H1 (cell line): ENCODE measurements at regions not wholly inside any gene's neighbourhood (a gene's known extent, or its start where the extent isn't known, plus 50 kb on each side); places are given as distances from the start of the nearest gene placed in this dataset.

Source experiments
- CTCF ChIA-PET: fragments of 300-600 bp; sonication (Branson Sonifier 250); formaldehyde crosslinking; loops from one replicate; lab custom pipeline; 2021; ENCODE audit not compliant: partially characterized antibody; lab: Charles Lee
- POLR2A ChIA-PET: fragments of 300-600 bp; sonication (Branson Sonifier 250); formaldehyde crosslinking; loops from one replicate; lab custom pipeline; 2021; ENCODE audit warnings: inconsistent platforms; ENCODE audit not compliant: partially characterized antibody; lab: Charles Lee
- DNase-seq, 2 experiments: peaks; one replicate each; pipeline versions ENCODE4 v3.0.0 to v3.0.0-alpha.2; 2010 to 2022; ENCODE audit warnings: low spot score in 2 of 2, low read depth in 1 of 2, mixed read lengths in 1 of 2
- FAIRE-seq: peaks from 2 replicates; lab custom pipeline; 2011; peaks lifted over from hg19 to GRCh38; lab: Jason Lieb, UNC
- H2AFZ ChIP-seq: 2 replicates; pipeline ENCODE4 v1.8.1; 2012; ENCODE audit warnings: low read length, inconsistent platforms
- H2AK5ac ChIP-seq: 2 replicates; pipeline ENCODE4 v1.6.1; 2013; ENCODE audit warnings: low read depth, low read length
- H2BK120ac ChIP-seq: replicated peaks from 2 replicates; pipeline ENCODE3; 2013; ENCODE audit warnings: low read depth, low read length, inconsistent platforms
- H2BK12ac ChIP-seq: 2 replicates; pipeline ENCODE4 v1.6.1; 2013; ENCODE audit warnings: low read depth, low read length
- H2BK15ac ChIP-seq: 2 replicates; pipeline ENCODE4 v1.6.1; 2013; ENCODE audit warnings: low read length
- H2BK20ac ChIP-seq: 2 replicates; pipeline ENCODE4 v1.6.1; 2013; ENCODE audit warnings: low read length
- H2BK5ac ChIP-seq: 2 replicates; pipeline ENCODE4 v1.6.1; 2013; ENCODE audit warnings: low read depth, low read length
- H3K14ac ChIP-seq: 2 replicates; pipeline ENCODE4 v1.6.1; 2013; ENCODE audit warnings: inconsistent platforms; ENCODE audit not compliant: insufficient read length
- H3K18ac ChIP-seq: 2 replicates; pipeline ENCODE4 v1.6.1; 2013; ENCODE audit warnings: low read length; ENCODE audit errors: extremely low read depth
- H3K23ac ChIP-seq: 2 replicates; pipeline ENCODE4 v1.6.1; 2013; ENCODE audit warnings: inconsistent platforms; ENCODE audit not compliant: insufficient read length
- H3K23me2 ChIP-seq: 2 replicates; pipeline ENCODE4 v1.6.1; 2013; ENCODE audit warnings: low read depth, low read length
- H3K27ac ChIP-seq: 2 replicates; pipeline ENCODE4 v1.6.1; 2011; ENCODE audit warnings: low read depth, low read length, inconsistent platforms
- H3K27me3 ChIP-seq, 4 experiments: replicated peaks in 1 of 4; 1 replicate in 1 of 4; 2 replicates in 3 of 4; pipeline versions ENCODE4 v1.6.1 to v1.8.1; 2011 to 2013; ENCODE audit warnings: low read length in 3 of 4, mild to moderate bottlenecking in 3 of 4, inconsistent platforms in 2 of 4, mixed read lengths in 2 of 4, moderate library complexity in 1 of 4; ENCODE audit not compliant: control insufficient read depth in 3 of 4, insufficient read depth in 3 of 4; ENCODE audit errors: extremely low read depth in 1 of 4
- H3K36me3 ChIP-seq, 4 experiments: 2 replicates each; pipeline versions ENCODE4 v1.6.1 to v1.8.1; 2011 to 2013; ENCODE audit warnings: mild to moderate bottlenecking in 4 of 4, low read length in 3 of 4, moderate library complexity in 2 of 4, control low read depth in 1 of 4, inconsistent platforms in 1 of 4; ENCODE audit not compliant: insufficient read depth in 4 of 4, control insufficient read depth in 2 of 4
- H3K4ac ChIP-seq: replicated peaks from 2 replicates; pipeline ENCODE3; 2013; ENCODE audit warnings: low read length, low read depth, mixed read lengths, inconsistent platforms; ENCODE audit not compliant: insufficient read length
- H3K4me1 ChIP-seq, 4 experiments: replicated peaks in 1 of 4; 1 replicate in 1 of 4; 2 replicates in 3 of 4; pipeline versions ENCODE4 v1.6.1 to v1.8.1; 2011 to 2013; ENCODE audit warnings: low read length in 3 of 4, inconsistent platforms in 2 of 4, mixed read lengths in 1 of 4; ENCODE audit not compliant: insufficient read depth in 4 of 4, control insufficient read depth in 3 of 4
- H3K4me2 ChIP-seq, 2 experiments: 2 replicates each; pipeline versions ENCODE4 v1.6.1 to v1.8.1; 2011 to 2013; ENCODE audit warnings: low read depth in 2 of 2, low read length in 2 of 2, control low read depth in 1 of 2, inconsistent platforms in 1 of 2, mild to moderate bottlenecking in 1 of 2; ENCODE audit not compliant: insufficient read depth in 1 of 2
- H3K4me3 ChIP-seq, 4 experiments: fragments of 200-600, 300-600 bp in 1 of 4; sonication (generic), shearing (Covaris generic), sonication (Bioruptor Twin) in 1 of 4; 2 replicates each; pipeline versions ENCODE4 v1.5.1 to v1.8.1; 2011 to 2016; ENCODE audit warnings: low read length in 4 of 4, low read depth in 3 of 4, control low read depth in 2 of 4, inconsistent platforms in 2 of 4, mild to moderate bottlenecking in 2 of 4, mixed read lengths in 1 of 4, moderate library complexity in 1 of 4; ENCODE audit not compliant: insufficient read depth in 2 of 4; ENCODE audit errors: extremely low read depth in 1 of 4
- H3K56ac ChIP-seq: replicated peaks from 2 replicates; pipeline ENCODE3; 2013; ENCODE audit warnings: low read depth, mild to moderate bottlenecking, mixed read lengths, low read length, inconsistent platforms; ENCODE audit not compliant: insufficient read length
- H3K79me1 ChIP-seq: 2 replicates; pipeline ENCODE4 v1.6.1; 2013; ENCODE audit warnings: low read depth, low read length, control low read depth
- H3K79me2 ChIP-seq, 2 experiments: 2 replicates each; pipeline versions ENCODE4 v1.6.1 to v1.8.1; 2012 to 2013; ENCODE audit warnings: low read length in 2 of 2, mild to moderate bottlenecking in 2 of 2, inconsistent platforms in 1 of 2; ENCODE audit not compliant: insufficient read depth in 2 of 2, control insufficient read depth in 1 of 2
- H3K9ac ChIP-seq, 4 experiments: replicated peaks in 1 of 4; 1 replicate in 1 of 4; 2 replicates in 3 of 4; pipeline versions ENCODE4 v1.6.1 to v1.8.1; 2011 to 2013; ENCODE audit warnings: low read depth in 3 of 4, low read length in 3 of 4, control low read depth in 2 of 4, mild to moderate bottlenecking in 2 of 4, moderate library complexity in 2 of 4, inconsistent platforms in 1 of 4; ENCODE audit errors: extremely low read depth in 1 of 4
- H3K9me3 ChIP-seq, 2 experiments: 2 replicates each; pipeline versions ENCODE4 v1.6.1 to v1.8.1; 2012 to 2013; ENCODE audit warnings: mild to moderate bottlenecking in 2 of 2, moderate library complexity in 2 of 2, control low read depth in 1 of 2, inconsistent platforms in 1 of 2, low read depth in 1 of 2, low read length in 1 of 2, mixed read lengths in 1 of 2; ENCODE audit not compliant: insufficient read depth in 2 of 2
- H4K20me1 ChIP-seq, 2 experiments: replicated peaks in 1 of 2; 2 replicates each; pipeline versions ENCODE3 to v1.8.1; 2011 to 2013; ENCODE audit warnings: inconsistent platforms in 2 of 2, low read length in 2 of 2, mild to moderate bottlenecking in 1 of 2; ENCODE audit not compliant: insufficient read depth in 2 of 2, control insufficient read depth in 1 of 2
- H4K5ac ChIP-seq: 2 replicates; pipeline ENCODE4 v1.6.1; 2013; ENCODE audit warnings: low read length, low read depth, mixed read lengths, inconsistent platforms; ENCODE audit not compliant: insufficient read length
- H4K8ac ChIP-seq: 2 replicates; pipeline ENCODE4 v1.8.0; 2013; ENCODE audit warnings: mild to moderate bottlenecking, moderate library complexity, low read length, inconsistent platforms; ENCODE audit not compliant: insufficient read depth; ENCODE audit errors: extremely low read depth
- H4K91ac ChIP-seq: replicated peaks from 2 replicates; pipeline ENCODE3; 2013; ENCODE audit warnings: low read length, mixed read lengths, inconsistent platforms; ENCODE audit not compliant: insufficient read length
- GABPA ChIP-seq: IDR thresholded peaks from 2 replicates; pipeline ENCODE4 v1.6.1; 2011; ENCODE audit warnings: mild to moderate bottlenecking, low read length, moderate library complexity, borderline replicate concordance; ENCODE audit not compliant: insufficient read depth
- HDAC6 ChIP-seq: IDR thresholded peaks from one replicate; pipeline ENCODE4 v1.7.1; 2012; ENCODE audit warnings: low read depth, mild to moderate bottlenecking, inconsistent platforms, low read length, moderate library complexity
- KDM4A ChIP-seq: IDR thresholded peaks from one replicate; pipeline ENCODE4 v1.7.1; 2012; ENCODE audit warnings: low read depth, mild to moderate bottlenecking, moderate library complexity, low read length, inconsistent platforms; ENCODE audit not compliant: severe bottlenecking
- PHF8 ChIP-seq: fragments of 200-600 bp; sonication (generic); conservative IDR thresholded peaks from 2 replicates; pipeline ENCODE4 v1.7.1; 2012; ENCODE audit warnings: low read depth, mild to moderate bottlenecking, inconsistent platforms, low read length, moderate library complexity
- RAD21 ChIP-seq, 2 experiments: IDR thresholded peaks in 1 of 2; conservative IDR thresholded peaks in 1 of 2; 2 replicates each; pipeline ENCODE4 v1.6.1; 2011; ENCODE audit warnings: low read depth in 2 of 2, low read length in 2 of 2, improper control_type of control experiment in 1 of 2, inconsistent platforms in 1 of 2, mild to moderate bottlenecking in 1 of 2, moderate library complexity in 1 of 2
- RFX5 ChIP-seq: IDR thresholded peaks from 2 replicates; pipeline ENCODE4 v1.6.1; 2011; ENCODE audit warnings: low read depth, low read length, improper control_type of control experiment, borderline replicate concordance
- SIRT6 ChIP-seq: IDR thresholded peaks from one replicate; pipeline ENCODE4 v1.7.1; 2012; ENCODE audit warnings: low read length, inconsistent platforms
- SIX5 ChIP-seq: IDR thresholded peaks from 2 replicates; pipeline ENCODE4 v1.6.1; 2011; ENCODE audit warnings: mild to moderate bottlenecking, low read depth, low read length
- SRF ChIP-seq: IDR thresholded peaks from 2 replicates; pipeline ENCODE4 v1.6.1; 2011; ENCODE audit warnings: mild to moderate bottlenecking, low read depth, low read length, moderate library complexity
- WGBS, 2 experiments: shearing (Covaris generic) in 1 of 2; methylation state at CpG; one replicate each; pipeline versions ENCODE4 v1.1.6 to v1.1.7; 2013 to 2015; ENCODE audit warnings: low lambda C conversion rate in 2 of 2, mixed read lengths in 2 of 2, inconsistent platforms in 1 of 2, low coverage in 1 of 2, missing lambda C conversion rate in 1 of 2; ENCODE audit not compliant: insufficient replicate concordance in 2 of 2, insufficient coverage in 1 of 2, insufficient read length in 1 of 2; ENCODE audit errors: extremely low coverage in 1 of 2, missing lambda C conversion rate in 1 of 2; 5-methylcytosine and 5-hydroxymethylcytosine counted together
- TF ChIP-seq, protein P1 (sequence below): IDR thresholded peaks from 2 replicates; pipeline ENCODE4 v1.6.1; 2012; ENCODE audit warnings: low read length, inconsistent platforms
- TF ChIP-seq, protein P2 (sequence below): IDR thresholded peaks from 2 replicates; pipeline ENCODE4 v1.6.1; 2011; ENCODE audit warnings: low read depth, mild to moderate bottlenecking, low read length; ENCODE audit not compliant: insufficient read depth

DNA sequence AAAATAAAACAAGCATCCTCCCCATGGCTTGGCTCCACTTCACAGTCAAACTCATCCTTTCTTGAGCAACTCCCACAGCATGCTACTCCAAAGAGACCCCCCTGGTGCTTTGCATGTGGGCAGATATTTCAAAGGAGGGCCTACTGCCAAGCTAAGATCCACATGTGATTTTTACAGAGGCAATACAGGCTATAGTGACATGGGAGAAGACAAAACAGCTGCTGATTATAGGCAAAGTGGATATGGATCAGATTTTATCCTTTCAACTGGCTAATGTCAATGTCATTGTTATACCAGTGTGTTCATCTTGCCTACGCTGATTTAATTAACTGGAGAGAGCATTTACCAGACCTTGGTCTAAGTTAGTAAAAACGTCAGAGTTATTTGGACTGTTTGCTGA lies 328.3 kb downstream of the KLHL13 start:
- no peak overlapping the region for H2BK20ac ChIP-seq
- no peak overlapping the region for H2BK120ac ChIP-seq
- no peak overlapping the region for H3K4me2 ChIP-seq
- H3K27me3 ChIP-seq = no peaks in the 10 kb centered on the region
- no peak overlapping the region for H3K9ac ChIP-seq
- H3K79me2 ChIP-seq = no peaks in the 10 kb centered on the region
- no peaks in the 10 kb centered on the region for H3K23me2 ChIP-seq
- no peak overlapping the region for H3K4me3 ChIP-seq
- H2BK5ac ChIP-seq = no peak overlapping the region
- H2BK12ac ChIP-seq = no peak overlapping the region
- no peak overlapping the region for H3K27ac ChIP-seq
- H3K36me3 ChIP-seq = no peaks in the 10 kb centered on the region
- ChIA-PET POLR2A (no interaction called here), CTCF (no interaction called here)
- no peaks in the 10 kb centered on the region for H4K20me1 ChIP-seq
- no peak overlapping the region for H3K23ac ChIP-seq
- H3K79me1 ChIP-seq = no peaks in the 10 kb centered on the region
- no peak overlapping the region for H4K8ac ChIP-seq
- FAIRE-seq = no peak
- H2AFZ ChIP-seq = no peak overlapping the region
- H3K9me3 ChIP-seq = no peaks in the 10 kb centered on the region
- TF ChIP-seq SIRT6 (no peak), SRF (no peak), PHF8 (no peak), SIX5 (no peak), HDAC6 (no peak), GABPA (no peak), KDM4A (no peak), RFX5 (no peak), RAD21 (IDR thresholded peaks at IDR 0.05 in 1 of 2, conservative IDR thresholded peaks at IDR 0.05 in 1 of 2; ENCODE audit: low read depth in 2 of 2, low read length in 2 of 2) (no peak)
- TF ChIP-seq, protein P1, sequence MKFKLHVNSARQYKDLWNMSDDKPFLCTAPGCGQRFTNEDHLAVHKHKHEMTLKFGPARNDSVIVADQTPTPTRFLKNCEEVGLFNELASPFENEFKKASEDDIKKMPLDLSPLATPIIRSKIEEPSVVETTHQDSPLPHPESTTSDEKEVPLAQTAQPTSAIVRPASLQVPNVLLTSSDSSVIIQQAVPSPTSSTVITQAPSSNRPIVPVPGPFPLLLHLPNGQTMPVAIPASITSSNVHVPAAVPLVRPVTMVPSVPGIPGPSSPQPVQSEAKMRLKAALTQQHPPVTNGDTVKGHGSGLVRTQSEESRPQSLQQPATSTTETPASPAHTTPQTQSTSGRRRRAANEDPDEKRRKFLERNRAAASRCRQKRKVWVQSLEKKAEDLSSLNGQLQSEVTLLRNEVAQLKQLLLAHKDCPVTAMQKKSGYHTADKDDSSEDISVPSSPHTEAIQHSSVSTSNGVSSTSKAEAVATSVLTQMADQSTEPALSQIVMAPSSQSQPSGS = no peak
- TF ChIP-seq, protein P2, sequence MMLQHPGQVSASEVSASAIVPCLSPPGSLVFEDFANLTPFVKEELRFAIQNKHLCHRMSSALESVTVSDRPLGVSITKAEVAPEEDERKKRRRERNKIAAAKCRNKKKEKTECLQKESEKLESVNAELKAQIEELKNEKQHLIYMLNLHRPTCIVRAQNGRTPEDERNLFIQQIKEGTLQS = no peak
- TF ChIP-seq, all 59 proteins: peak for 0
- DNase-seq = no peak
- no peak overlapping the region for H3K18ac ChIP-seq
- H4K91ac ChIP-seq = no peak overlapping the region
- 100% methylated on average over 2 of the region's 2 CpGs; no CpG with 5 or more reads in 1 of the 2 experiments for WGBS, 2 experiments
- no peak overlapping the region for H2BK15ac ChIP-seq
- no peak overlapping the region for H3K14ac ChIP-seq
- H2AK5ac ChIP-seq = no peak overlapping the region
- H3K4me1 ChIP-seq = no peaks in the 10 kb centered on the region
- H4K5ac ChIP-seq = no peak overlapping the region
- H3K4ac ChIP-seq = no peak overlapping the region
- H3K56ac ChIP-seq = no peak overlapping the region
